A549 (cell line): ENCODE measurements at regions not wholly inside any gene's neighbourhood (a gene's known extent, or its start where the extent isn't known, plus 50 kb on each side); places are given as distances from the start of the nearest gene placed in this dataset.

Experiments used
- CTCF ChIP-seq: fragments of >200 bp; sonication (Bioruptor Twin); formaldehyde crosslinking; IDR thresholded peaks from 3 replicates; pipeline ENCODE4 v1.5.1; 2016
- JUNB ChIP-seq: fragments of >200 bp; sonication (Bioruptor Twin); formaldehyde crosslinking; IDR thresholded peaks from 2 replicates; pipeline ENCODE4 v1.6.1; 2016
- POLR2A ChIP-seq: IDR thresholded peaks from 2 replicates; pipeline ENCODE4 v1.6.1; 2012; ENCODE audit warnings: mild to moderate bottlenecking, low read length
- RFX5 ChIP-seq: fragments of 450-650 bp; IDR thresholded peaks from 2 replicates; pipeline ENCODE4 v1.7.1; 2014; ENCODE audit warnings: antibody characterized with exemption, mild to moderate bottlenecking, moderate library complexity
- USF2 ChIP-seq: fragments of 450-650 bp; IDR thresholded peaks from 2 replicates; pipeline ENCODE4 v1.6.1; 2014; ENCODE audit warnings: antibody characterized with exemption
- TF ChIP-seq, protein P1 (sequence below): fragments of 200-600 bp; sonication (generic); IDR thresholded peaks from 2 replicates; pipeline ENCODE4 v1.6.1; 2016; ENCODE audit warnings: antibody characterized with exemption, mild to moderate bottlenecking, moderate library complexity

DNA sequence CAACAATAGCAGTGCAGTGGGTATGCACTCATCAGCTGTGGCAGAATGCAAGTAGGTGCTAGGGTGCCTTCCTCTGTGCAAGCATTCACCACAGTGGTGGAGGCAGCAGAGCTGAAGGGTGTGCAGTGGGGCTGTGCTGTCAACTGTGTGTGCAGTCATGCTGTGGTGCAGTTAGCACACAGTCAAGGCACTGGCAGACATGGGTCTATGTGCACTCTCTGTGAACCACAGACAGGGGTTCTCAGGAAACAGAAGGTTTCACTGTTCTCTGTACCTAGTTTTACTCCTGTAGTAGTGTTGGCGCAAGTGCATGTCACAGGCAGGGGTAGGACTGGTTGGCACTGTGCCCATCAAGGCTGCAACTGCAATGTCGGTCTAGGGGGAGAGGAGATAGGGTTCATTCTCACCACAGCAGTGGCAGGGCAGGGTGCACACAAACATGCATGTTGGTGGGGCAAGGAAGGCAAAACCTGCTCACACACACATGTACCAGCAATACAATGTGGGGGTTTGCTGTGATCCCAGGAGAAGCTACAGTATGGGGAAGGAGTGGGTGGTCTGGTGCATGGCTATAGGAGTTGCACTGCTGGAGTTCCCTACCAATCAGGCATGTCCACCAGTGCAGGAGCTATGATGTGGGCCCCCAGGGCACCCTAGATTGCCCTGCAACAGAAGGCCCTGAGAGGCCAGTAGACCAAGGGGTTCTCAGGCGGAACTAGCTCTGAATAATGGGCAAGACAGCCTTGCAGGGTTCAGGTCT is 242.7 kb upstream of the DDX18 start:
- TF ChIP-seq CTCF, result no peak
- TF ChIP-seq JUNB, result no peak
- TF ChIP-seq RFX5, result no peak
- TF ChIP-seq, protein P1, sequence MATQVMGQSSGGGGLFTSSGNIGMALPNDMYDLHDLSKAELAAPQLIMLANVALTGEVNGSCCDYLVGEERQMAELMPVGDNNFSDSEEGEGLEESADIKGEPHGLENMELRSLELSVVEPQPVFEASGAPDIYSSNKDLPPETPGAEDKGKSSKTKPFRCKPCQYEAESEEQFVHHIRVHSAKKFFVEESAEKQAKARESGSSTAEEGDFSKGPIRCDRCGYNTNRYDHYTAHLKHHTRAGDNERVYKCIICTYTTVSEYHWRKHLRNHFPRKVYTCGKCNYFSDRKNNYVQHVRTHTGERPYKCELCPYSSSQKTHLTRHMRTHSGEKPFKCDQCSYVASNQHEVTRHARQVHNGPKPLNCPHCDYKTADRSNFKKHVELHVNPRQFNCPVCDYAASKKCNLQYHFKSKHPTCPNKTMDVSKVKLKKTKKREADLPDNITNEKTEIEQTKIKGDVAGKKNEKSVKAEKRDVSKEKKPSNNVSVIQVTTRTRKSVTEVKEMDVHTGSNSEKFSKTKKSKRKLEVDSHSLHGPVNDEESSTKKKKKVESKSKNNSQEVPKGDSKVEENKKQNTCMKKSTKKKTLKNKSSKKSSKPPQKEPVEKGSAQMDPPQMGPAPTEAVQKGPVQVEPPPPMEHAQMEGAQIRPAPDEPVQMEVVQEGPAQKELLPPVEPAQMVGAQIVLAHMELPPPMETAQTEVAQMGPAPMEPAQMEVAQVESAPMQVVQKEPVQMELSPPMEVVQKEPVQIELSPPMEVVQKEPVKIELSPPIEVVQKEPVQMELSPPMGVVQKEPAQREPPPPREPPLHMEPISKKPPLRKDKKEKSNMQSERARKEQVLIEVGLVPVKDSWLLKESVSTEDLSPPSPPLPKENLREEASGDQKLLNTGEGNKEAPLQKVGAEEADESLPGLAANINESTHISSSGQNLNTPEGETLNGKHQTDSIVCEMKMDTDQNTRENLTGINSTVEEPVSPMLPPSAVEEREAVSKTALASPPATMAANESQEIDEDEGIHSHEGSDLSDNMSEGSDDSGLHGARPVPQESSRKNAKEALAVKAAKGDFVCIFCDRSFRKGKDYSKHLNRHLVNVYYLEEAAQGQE, result no peak
- TF ChIP-seq POLR2A, result no peak
- TF ChIP-seq USF2, result no peak
